Heart right ventricle (tissue), 16 donors: ENCODE measurements at regions not wholly inside any gene's neighbourhood (a gene's known extent, or its start where the extent isn't known, plus 50 kb on each side); places are given as distances from the start of the nearest gene placed in this dataset.
"Not testable (repeated sequence)": the region's sequence is repeated elsewhere in the genome, so short reads cannot be mapped to it uniquely, and the experiment has no call there.

Experiments
- ATAC-seq, 8 donors: fragments of 200-7000 bp; cut with Tn5 transposase; one replicate each; pipeline ENCODE4 v1.9.1; 2020; ENCODE audit warnings: mild to moderate bottlenecking in 8 of 8, moderate library complexity in 8 of 8, moderate number of reproducible peaks in 1 of 8
- DNase-seq, 2 donors: peaks; one replicate each; pipeline ENCODE4 v3.0.0-alpha.2; 2020
- H3K27ac ChIP-seq, 10 donors: fragments of 200-600 bp; sonication (generic) in 2 of 10; one replicate each; pipeline versions ENCODE4 v1.5.0 to v1.8.0; 2020 to 2022; ENCODE audit warnings: mild to moderate bottlenecking in 3 of 10
- H3K27me3 ChIP-seq, 7 donors: fragments of 200-600 bp; one replicate each; pipeline ENCODE4 v1.8.0; 2021 to 2022; ENCODE audit warnings: mild to moderate bottlenecking in 2 of 7
- H3K36me3 ChIP-seq, 9 donors: fragments of 200-600 bp; sonication (generic) in 1 of 9; one replicate each; pipeline versions ENCODE4 v1.5.0 to v1.8.0; 2020 to 2022; ENCODE audit warnings: mild to moderate bottlenecking in 2 of 9
- H3K4me1 ChIP-seq, 9 donors: fragments of 200-600 bp; sonication (generic) in 1 of 9; one replicate each; pipeline versions ENCODE4 v1.5.0 to v1.8.0; 2020 to 2022; ENCODE audit warnings: mild to moderate bottlenecking in 4 of 9
- H3K4me3 ChIP-seq, 10 donors: fragments of 200-600 bp; sonication (generic) in 2 of 10; one replicate each; pipeline versions ENCODE4 v1.5.0 to v1.8.0; 2020 to 2022; ENCODE audit warnings: mild to moderate bottlenecking in 7 of 10, moderate library complexity in 2 of 10
- H3K9me3 ChIP-seq, 11 donors: fragments of 200-600 bp in 10 of 11; sonication (generic) in 2 of 11; one replicate each; pipeline versions ENCODE4 v1.5.0 to v1.8.0; 2013 to 2022; ENCODE audit warnings: mild to moderate bottlenecking in 2 of 11, control low read depth in 1 of 11, moderate library complexity in 1 of 11
- CTCF ChIP-seq, 9 donors: fragments of 200-600 bp; sonication (generic) in 2 of 9; IDR thresholded peaks; one replicate each; pipeline versions ENCODE4 v1.5.0 to v1.8.0; 2021 to 2022; ENCODE audit warnings: antibody characterized with exemption in 9 of 9, mild to moderate bottlenecking in 5 of 9, moderate library complexity in 1 of 9
- WGBS, 2 donors: extraction: QIAGEN DNeasy Blood & Tissue Kit; methylation state at CpG; one replicate each; pipeline ENCODE4 v1.1.7; 2013; ENCODE audit warnings: inconsistent platforms in 1 of 2; 5-methylcytosine and 5-hydroxymethylcytosine counted together
- intact Hi-C, 10 donors: fragments of 100-400 bp; cut with DNase I; formaldehyde crosslinking; loops; one replicate each; pipeline versions ENCODE4 v1.11.1 to v1.14.2; 2022
- donor health status: Arrhythmogenic right ventricular cardiomyopathy.
- donor health status: ischemic (EF 13 %, LVEDD 7.1; RV severe dilation, severe dysfunction).
- donor health status: healthy with polysubstance abuse.
- donor health status: DM: no; HTN: yes; CAD: no.
- donor health status: DM: no; HTN: no; CAD: no.
- donor health status: ischemic (EF 25% LVEDD 6.9; RV normal size, moderate dysfunction).
- donor health status: ischemic (EF 25% LVEDD 5.7; RV mildly dilated, moderate dysfunction).
- donor health status: healthy.
- donor health status: DM: yes; HTN: yes; CAD: no.
- donor health status: Ischemic cardiomyopathy.
- donor health status: ischemic (EF 35%, LVEDD 5.7; RV mildly dilated, moderate dysfunction).
- donor health status: nonischemic (EF 11% LVEDD 7.7; RV severe dilation, severe dysfunction).
- donor health status: DM: yes; HTN: yes; CAD: no.
- donor health status: PGD.
- donor health status: ischemic (EF 29% LVEDD 5.4; RV normal size, mild dysfunction).
- donor health status: nonischemic (EF 23%, LVEDD 6.1; RV moderate dilation, normal function).

GRCh38 chr5:42267091-42267490 is 156.1 kb upstream of the GHR start:
- Histone ChIP-seq H3K4me3 (no peak overlapping the region), H3K9me3 (peaks cover 0 to 5% (median 0%) of the 10 kb centered on the region in 11 donors), H3K27ac (no peak overlapping the region), H3K4me1 (no peaks in the 10 kb centered on the region), H3K36me3 (no peaks in the 10 kb centered on the region), H3K27me3 (no peaks in the 10 kb centered on the region)
- peak in 1 of 8 donors; percentile 31 for ATAC-seq
- no peak for DNase-seq
- intact Hi-C loops: no loop called here
- TF ChIP-seq CTCF (IDR thresholded peaks at IDR 0.05): no peak

DNA sequence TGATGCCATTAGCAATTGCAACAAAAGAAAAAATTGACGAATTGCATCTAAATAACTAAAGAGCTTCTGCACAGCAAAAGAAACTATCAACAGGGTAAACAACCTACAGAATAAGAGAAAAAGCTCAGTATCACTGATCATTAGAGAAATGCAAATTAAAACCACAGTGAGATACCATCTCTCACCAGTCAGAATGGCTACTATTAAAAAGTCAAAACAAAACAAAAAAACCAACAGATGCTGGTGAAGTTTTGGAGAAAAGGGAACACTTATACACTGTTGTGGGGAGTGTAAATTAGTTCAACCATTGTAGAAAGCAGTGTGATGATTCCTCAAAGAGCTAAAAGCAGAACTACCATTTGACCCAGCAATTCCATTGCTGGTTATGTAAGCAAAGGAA is 155.1 kb upstream of the GHR start:
- H3K27ac ChIP-seq, H3K27me3 ChIP-seq, H3K9me3 ChIP-seq, DNase-seq, H3K4me1 ChIP-seq, H3K4me3 ChIP-seq, H3K36me3 ChIP-seq, intact Hi-C loops, ATAC-seq: not testable (repeated sequence)
- WGBS, 2 donors: 74 to 76% methylated on average over 1 of the region's 1 CpG

GRCh38 chr5:42268630-42269029 is 154.6 kb upstream of the GHR start:
- 84 to 86% methylated on average over 2 of the region's 2 CpGs for WGBS, 2 donors
- H3K4me1 ChIP-seq: no peaks in the 10 kb centered on the region
- TF ChIP-seq CTCF (IDR thresholded peaks at IDR 0.05): no peak
- no peaks in the 10 kb centered on the region for H3K36me3 ChIP-seq
- H3K4me3 ChIP-seq: no peak overlapping the region
- intact Hi-C loops: no loop called here
- no peak overlapping the region for H3K27ac ChIP-seq
- no peak for DNase-seq
- no peaks in the 10 kb centered on the region for H3K27me3 ChIP-seq
- ATAC-seq: no peak
- no peaks in the 10 kb centered on the region for H3K9me3 ChIP-seq

- Histone ChIP-seq H3K27me3 (no peaks in the 10 kb centered on the region), H3K9me3 (no peaks in the 10 kb centered on the region), H3K36me3 (no peaks in the 10 kb centered on the region), H3K4me3 (no peak overlapping the region), H3K4me1 (no peaks in the 10 kb centered on the region), H3K27ac (no peak overlapping the region)
- intact Hi-C loops: no loop called here
- 53 to 75% methylated on average over 2 of the region's 2 CpGs for WGBS, 2 donors
- peak in 1 of 8 donors; percentile 22 for ATAC-seq
- DNase-seq: no peak
- TF ChIP-seq CTCF (IDR thresholded peaks at IDR 0.05): no peak
Measured at GRCh38 chr5:42270771-42271170, 152.5 kb upstream of the GHR start.

DNA sequence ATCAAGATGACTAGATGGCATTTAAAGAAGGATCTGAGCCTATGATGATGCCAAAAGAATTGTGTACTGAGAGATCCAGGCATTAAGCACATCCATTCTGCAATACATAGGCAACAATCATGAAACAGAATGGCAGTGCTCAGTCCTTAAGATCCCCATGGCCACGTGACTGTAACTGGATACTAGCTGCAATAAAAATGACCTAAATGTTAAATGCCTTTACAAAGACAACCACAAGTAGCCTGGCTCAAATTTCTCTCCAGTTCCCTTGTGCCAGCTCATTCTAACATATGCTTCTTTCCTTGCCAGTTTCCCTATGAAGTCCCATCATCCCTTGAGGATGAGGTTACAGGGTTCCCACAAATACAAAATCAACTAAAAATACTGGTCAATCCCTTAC is 148.3 kb upstream of the GHR start:
- H3K27me3 ChIP-seq: no peaks in the 10 kb centered on the region
- H3K4me1 ChIP-seq: no peaks in the 10 kb centered on the region
- ATAC-seq (no peak), DNase-seq (no peak)
- H3K27ac ChIP-seq: no peak overlapping the region
- no peaks in the 10 kb centered on the region for H3K9me3 ChIP-seq
- intact Hi-C loops: no loop called here
- H3K4me3 ChIP-seq: no peak overlapping the region
- no peak for TF ChIP-seq CTCF (IDR thresholded peaks at IDR 0.05)
- H3K36me3 ChIP-seq: no peaks in the 10 kb centered on the region
- WGBS, 2 donors: 33 to 35% methylated on average over 1 of the region's 1 CpG
